Cerebellar cortex (tissue), 1 donor: ENCODE measurements at regions not wholly inside any gene's neighbourhood (a gene's known extent, or its start where the extent isn't known, plus 50 kb on each side); places are given as distances from the start of the nearest gene placed in this dataset.
"Not testable (repeated sequence)": the region's sequence is repeated elsewhere in the genome, so short reads cannot be mapped to it uniquely, and the experiment has no call there.

Experiments used
- DNase-seq: peaks from one replicate; pipeline ENCODE4 v3.0.0-alpha.2; 2015; ENCODE audit warnings: low spot score

DNA sequence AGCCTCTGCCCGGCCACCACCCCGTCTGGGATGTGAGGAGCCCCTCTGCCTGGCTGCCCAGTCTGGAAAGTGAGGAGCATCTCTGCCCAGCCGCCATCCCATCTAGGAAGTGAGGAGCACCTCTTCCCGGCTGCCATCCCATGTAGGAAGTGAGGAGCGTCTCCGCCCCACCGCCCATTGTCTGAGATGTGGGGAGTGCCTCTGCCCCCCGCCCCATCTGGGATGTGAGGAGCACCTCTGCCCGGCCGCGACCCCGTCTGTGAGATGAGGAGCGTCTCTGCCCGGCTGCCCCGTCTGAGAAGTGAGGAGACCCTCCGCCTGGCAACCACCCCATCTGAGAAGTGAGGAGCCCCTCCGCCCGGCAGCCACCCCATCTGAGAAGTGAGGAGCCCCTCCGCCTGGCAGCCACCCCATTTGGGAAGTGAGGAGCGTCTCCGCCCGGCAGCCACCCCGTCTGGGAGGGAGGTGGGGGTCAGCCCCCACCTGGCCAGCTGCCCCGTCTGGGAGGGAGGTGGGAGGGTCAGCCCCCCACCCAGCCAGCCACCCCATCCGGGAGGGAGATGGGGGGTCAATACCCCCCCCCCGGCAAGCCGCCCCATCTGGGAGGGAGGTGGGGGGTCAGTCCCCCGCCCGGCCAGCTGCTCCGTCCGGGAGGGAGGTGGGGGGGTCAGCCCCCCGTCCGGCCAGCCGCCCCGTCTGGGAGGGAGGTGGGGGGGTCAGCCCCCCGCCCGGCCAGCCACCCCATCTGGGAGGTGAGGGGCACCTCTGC, 195.8 kb upstream of the SYNCRIP start:
- not testable (repeated sequence) for DNase-seq

DNA sequence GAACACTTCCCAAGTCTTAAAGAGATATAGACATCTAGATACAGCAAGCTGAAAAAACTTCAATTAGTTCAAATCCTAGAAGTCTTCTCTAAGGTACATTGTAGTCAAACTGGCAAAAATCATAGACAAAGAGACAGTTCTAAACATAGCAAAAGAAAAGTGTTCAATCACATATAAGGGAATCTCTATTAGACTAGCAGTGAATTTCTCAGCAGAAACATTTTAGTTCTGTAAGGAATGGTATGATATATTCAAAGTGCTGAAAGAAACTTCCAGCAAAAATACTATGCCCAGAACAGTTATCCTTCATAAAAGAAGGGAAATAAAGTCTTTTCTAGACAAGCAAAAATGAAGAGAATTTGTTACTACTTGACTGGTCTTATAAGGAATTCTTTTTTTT, 186.3 kb upstream of the SYNCRIP start:
- DNase-seq, result no peak

DNA sequence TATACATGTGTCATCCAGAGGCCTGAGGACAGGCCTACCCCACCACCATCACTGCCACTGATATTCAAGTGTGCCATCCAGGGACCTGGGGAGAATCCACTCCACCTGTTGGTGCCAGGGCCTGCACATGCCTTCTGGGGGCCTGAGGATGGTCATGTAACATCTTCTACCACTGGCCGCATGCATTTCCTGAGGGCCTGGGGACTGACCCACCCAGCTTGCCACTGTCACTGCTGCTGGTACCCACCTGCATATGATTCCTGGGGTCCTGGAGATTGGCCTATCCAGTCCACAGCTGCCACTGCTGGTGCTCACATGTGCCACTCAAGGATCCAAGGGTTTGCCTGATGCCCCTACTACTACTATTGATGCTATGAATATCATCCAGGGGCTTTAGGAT, 184.3 kb upstream of the SYNCRIP start:
- DNase-seq, result no peak

DNA sequence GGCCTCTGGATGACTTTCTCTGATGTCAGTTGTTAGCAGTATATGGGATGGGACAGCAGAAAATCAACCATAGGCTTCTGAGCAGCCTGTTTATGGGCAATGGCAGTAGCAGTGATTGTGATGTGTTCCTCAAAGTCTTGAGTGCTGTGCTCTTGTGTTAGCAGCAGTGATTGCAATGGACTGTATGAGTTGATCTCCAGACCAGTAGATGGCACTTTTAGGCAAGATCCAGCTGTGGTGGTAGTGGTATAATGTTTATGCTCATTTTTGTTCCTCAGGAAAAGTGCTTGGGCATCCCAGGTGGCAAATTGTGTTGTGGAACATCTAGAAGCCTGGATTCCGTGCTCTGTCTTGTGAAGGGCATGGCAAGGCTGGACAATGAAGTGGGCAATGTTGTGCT, 181.6 kb upstream of the SYNCRIP start:
- DNase-seq, result no peak

DNA sequence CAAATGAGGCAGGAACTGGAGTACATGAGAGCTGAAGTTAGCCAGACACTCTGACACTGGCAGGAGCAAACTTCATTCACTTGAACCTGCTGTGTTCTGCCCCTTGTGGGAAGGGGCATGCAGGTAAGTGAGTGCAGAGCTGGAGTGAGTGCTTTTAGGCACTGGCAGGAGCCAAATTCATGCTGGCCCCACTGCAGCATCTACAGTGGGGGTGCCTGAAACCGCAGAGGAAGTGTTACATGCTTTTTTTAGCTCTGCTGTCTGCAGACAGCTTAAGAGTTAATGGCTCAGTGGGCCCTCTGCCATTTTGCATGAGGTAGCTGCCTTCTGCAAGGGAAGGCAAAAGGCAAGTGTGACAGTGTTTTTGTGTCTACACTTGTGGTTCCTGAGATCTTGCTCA, 167.9 kb upstream of the SYNCRIP start:
- DNase-seq, result no peak

DNA sequence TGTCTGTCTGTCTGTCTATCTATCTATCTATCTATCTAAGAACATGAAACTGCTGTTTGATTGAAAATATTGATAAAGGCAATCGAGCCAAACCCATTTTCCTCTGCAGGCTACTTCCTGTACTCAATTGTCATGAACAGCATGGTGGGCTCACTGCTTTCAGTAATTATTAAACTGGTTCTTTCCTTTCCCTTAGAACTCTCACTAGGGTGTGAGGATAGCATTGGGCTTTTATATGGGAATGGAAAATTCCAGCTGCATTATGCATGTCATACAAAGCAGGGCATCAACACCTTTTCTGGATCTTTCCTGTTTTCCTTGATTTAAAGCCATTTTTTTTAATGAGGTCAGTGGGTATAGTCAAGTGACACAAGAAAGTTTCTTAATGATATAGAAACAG, 161.0 kb upstream of the SYNCRIP start:
- DNase-seq, result no peak

DNA sequence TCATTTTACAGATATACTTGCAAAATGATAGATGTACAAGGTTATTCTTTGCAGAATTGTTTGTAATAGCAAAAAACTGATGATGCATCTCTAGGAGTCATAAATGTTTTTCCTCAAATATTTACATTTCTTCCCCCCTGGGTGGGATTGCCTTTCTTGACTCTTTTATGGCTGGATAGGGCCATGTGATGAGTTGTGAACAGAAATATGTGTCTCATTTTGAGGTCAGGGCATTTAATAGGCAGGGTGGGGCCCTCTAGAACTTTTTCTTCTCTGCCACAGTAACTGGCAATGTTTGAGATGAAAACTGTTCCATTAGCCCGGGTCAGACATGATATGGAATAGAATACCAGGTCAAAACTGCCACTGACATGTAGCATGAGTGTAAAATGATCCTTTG, 159.5 kb upstream of the SYNCRIP start:
- no peak for DNase-seq

DNA sequence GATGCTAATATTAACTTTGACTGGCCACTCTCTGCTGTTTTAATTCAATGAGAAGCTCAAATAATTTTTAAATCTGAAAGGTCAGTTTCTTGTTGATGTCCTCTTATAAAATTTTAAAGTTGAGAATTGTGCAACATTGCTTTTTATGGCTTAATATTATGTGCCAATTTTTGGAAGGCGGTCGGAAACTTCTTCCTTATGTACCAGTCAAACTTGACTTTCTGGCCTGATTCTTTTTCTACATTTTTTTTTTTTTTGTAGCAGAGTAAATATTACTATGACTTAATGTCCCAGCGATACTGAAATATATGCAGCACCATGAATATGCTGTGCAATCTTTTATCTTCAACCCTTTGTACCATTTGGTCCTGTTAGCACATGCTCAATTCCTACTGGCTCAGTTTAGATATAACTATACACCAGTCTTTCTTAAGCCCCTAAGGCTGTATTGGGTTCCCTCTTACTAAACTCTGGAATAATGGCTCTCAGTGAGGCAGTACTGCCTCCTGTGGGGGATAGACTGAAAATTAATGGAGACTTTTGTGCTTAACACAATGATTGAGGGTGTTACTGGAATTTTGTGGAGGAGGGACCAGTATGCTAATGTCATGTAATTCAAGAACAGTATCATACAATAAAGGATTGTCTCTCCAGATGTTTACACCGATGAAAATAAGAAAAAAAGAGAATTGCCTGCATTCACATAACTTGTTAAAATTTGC, 156.4 kb upstream of the SYNCRIP start:
- peak; percentile 3 for DNase-seq

DNA sequence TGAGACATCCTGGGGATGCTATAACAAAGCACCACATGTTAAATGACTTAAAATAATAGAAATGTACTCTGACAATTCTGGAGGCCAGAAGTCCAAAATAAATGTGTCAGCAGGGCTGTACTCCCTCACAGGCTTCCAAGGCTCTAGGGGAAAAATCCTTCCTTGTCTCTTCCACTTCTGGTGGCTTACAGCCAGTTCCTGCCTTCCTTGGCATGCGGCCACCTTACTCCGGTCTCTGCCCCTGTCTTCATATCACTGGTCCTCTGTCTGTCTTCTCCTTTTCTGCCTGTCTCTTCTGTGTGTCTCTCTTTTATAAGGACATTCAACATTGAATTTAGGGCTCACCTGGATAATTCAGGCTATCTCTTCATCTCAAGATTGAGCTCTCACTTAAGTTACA, 155.3 kb upstream of the SYNCRIP start:
- DNase-seq, result peak; percentile 5

DNA sequence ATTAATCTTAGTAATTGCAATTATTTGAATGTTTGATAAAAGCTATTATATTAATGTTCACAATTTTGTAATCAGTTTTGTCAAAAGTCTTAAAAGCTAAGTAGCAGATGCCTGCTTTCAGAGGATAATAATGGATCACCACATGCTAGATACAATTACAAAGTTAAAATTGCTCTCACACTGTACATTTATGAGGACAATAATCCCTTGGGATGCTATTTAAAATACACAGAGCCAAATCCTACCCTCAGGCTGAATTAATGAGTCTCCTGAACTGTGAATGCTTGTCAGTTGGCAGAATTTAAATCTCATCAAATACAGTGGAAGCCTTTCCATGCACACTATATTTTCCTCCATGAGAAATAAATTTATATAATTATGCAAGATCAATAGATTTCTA, 153.3 kb upstream of the SYNCRIP start:
- no peak for DNase-seq

DNA sequence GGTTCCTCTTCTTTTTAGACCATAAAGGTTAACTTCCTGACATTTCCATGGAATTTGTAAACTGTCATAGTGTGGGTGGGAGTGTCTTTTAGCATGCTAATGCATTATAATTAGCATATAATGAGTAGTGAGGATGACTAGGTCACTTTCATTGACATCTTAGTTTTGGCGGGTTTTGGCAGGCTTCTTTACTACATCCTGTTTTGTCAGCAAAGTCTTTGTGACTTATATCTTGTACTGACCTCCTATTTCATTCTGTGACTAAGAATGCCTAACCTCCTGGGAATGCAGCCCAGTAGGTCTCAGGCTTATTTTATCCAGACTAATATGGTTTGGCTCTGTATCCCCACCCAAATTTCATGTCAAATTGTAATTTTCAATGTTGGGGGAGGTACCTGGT, 149.6 kb upstream of the SYNCRIP start:
- no peak for DNase-seq

DNA sequence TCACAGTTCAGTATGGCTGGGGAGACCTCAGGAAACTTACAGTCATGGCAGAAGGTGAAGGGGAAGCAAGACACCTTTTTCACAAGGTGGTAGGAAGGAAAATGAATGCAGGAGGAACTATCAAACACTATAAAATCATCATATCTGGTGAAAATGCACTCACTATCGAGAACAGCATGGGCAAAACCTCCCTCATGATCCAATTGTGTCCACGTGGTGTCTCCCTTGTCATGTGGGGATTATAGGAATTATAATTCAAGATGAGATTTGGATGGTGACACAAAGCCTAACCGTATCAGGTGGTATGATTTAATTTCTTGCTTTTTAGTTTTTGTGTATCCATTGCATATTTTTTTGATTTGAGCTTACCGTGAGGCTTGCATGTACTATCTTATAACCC, 133.2 kb upstream of the SYNCRIP start:
- no peak for DNase-seq

DNA sequence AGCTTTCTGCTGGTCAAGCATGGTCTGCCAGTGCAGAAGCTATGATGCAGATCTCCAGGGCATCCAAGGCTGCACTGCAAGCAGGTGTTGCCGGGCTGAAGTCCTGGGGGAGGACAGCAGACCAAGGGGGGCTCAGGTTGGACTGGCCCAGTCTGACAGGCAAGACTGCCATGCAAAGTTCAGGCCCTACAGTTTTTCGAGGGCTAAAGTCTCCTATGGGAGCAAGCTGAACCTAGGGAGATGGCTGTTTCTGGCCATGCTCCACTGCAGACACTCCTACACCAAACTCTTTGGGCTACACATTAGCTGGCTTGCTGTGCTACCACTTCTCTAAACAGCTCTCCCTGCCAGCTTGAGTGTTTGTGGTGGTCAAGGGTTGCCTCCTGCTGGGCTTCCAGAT, 130.0 kb upstream of the SYNCRIP start:
- no peak for DNase-seq

DNA sequence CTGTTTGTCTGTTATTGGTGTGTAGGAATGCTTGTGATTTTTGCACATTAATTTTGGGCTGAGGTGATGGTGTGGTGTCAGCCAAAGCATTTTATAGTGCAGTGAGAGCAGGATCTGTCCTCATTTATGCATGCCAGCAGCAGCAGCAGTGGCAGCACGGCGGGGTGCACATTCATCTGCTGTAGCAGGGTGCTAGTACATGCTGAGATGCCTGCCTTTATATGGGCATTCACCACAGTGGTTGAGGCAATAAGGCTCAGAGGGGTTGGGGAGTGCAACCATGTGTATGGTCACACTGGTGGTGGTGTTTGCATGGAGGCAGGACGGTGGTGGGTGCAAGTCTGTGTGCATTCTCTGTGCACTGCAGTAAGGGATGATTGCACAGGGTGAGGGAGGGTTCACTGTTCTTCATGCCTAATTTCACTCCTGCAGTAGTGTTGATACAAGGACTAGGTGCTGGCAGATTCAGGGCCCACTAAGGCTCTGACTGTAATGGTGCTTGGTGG, 129.3 kb upstream of the SYNCRIP start:
- DNase-seq, result no peak

DNA sequence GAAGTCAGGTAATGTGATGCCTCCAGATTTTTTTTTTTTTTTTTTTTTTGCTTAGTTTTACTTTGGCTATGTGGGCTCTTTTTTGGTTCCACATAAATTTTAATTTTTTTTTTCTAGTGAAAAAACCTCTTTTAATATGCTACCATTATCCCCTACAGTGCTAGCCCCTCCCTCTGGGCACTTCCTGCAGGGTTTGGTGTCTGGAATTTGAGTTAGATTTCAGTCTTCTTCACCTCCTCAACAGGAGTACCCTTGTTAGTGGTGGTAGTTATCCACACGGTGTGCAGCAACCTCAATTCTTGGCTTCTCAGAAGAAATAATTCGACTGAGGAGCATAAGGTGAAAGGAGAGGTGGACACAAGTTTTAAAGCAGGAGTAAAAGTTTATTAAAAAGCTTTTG, 128.8 kb upstream of the SYNCRIP start:
- DNase-seq, result no peak

DNA sequence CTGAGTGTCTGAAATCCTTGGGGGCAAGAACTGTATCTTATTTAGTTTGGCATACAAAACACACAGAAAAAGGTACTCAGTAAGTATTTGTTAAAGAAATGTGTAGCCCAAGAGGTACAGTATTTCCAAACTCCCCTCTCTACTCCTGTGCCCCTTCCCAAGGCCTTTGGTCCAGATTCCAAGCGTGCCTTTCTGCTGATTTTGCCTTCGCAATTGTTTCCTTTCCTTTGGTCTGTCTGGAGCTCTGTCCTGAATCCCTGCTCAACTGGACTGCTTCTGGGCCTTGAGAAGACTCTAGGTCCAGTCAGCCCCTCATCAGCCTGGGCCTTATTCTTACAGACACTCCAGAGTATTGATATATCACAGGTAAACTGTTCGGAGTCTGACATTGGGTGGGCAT, 122.2 kb upstream of the SYNCRIP start:
- DNase-seq, result no peak

DNA sequence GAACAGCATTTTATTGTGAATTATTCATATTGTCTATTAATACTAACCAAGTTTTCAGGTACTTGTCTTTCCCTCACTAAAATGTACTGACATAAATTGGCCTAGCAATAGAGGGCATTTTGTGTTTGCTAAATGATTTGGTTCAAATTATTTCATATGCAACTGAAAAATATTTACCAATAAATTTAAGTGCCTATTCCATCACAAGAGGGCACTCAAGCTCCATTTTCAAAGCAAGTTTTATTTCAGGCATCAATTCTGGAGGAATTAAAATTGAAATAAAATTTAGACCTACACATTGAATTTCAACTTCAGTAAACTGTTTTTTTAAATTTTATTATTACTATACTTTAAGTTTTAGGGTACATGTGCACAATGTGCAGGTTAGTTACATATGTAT, 114.3 kb upstream of the SYNCRIP start:
- peak; percentile 54 for DNase-seq

DNA sequence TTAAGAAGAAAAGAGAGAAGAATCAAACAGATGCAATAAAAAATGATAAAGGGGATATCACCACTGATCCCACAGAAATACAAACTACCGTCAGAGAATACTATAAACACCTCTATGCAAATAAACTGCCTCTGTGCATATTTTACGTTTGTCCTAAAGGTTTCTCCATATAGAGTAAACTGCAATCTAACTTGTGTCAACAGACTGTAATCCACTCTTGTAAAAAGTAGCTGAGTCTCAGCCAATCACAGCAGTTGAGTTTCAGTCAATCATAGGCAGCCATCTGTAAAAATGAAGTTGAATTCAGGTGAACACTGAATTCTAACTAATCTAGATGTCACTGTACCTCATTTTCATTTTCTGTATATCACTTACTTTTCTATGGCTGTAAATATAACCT, 112.2 kb upstream of the SYNCRIP start:
- no peak for DNase-seq

DNA sequence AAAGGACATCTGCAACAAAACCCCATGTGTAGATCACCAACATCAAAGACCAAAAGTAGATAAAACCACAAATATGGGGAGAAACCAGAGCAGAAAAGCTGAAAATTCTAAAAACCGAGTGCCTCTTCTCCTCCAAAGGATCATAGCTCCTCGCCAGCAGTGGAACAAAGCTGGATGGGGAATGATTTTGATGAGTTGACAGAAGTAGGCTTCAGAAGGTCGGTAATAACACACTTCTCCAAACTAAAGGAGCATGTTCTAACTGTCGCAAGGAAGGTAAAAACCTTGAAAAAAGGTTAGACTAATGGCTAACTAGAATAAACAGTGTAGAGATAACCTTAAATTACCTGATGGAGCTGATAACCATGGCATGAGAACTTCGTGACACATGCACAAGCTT, 109.9 kb upstream of the SYNCRIP start:
- DNase-seq, result no peak

DNA sequence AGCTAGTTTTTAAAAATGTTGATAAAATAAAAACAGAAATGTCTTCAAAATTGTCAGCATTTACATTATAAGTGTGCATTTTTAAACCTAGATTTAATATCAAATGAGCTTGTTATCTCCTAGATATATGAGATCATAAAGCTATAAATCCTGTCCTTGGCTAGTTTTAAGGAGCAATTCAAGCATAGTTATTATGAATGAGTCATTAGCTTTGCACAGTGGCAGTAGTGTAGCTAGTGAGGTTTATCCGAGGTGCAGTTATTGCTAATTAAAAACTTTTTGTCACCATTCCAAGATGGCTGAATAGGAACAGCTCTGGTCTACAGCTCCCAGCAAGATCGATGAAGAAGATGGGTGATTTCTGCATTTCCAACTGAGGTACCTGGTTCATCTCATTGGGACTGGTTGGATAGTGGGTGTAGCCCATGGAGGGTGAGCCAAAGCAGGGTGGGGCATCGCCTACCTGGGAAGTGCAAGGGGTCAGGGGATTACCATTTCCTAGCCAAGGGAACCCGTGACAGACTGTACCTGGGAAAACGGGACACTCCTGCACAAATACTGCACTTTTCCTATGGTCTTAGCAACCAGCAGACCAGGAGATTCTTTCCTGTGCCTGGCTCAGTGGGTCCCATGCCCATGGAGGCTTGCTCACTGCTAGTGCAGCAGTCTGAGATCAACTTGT, 108.8 kb upstream of the SYNCRIP start:
- no peak for DNase-seq

DNA sequence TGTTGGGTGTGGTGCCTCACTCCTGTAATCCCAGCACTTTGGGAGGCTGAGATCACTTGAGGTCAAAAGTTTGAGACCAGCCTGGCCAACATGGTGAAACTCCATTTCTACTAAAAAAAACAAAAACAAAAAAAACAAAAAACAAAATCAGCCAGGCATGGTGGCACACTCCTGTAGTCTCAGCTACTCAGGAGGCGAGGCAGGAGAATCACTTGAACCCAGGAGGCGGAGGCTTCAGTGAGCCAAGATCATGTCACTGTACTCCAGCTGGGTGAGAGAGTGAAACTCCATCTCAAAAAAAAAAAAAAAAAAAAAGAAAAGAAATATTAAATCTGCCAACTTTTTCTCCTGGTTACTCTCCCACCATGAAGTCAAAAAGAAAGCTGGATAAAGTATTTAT, 107.5 kb upstream of the SYNCRIP start:
- not testable (repeated sequence) for DNase-seq

DNA sequence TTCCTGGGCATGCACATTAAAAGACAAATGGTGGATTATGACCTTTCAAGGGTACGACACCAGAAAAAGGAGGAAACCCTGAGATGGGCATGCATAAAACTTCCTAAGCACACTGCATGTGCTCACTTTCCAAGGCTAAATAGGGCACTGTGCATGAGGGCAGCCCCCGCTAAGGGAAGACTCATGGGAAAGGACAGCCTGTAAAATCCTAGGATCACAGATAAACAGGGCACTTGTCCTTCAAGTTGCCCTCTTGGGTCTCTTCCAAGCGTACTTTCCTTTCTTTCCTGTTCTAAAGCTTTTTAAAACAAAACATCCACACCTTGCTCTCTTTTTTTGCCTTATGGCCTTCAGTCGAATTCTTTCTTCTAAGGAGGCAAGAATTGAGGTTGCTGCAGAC, 106.5 kb upstream of the SYNCRIP start:
- DNase-seq, result no peak

DNA sequence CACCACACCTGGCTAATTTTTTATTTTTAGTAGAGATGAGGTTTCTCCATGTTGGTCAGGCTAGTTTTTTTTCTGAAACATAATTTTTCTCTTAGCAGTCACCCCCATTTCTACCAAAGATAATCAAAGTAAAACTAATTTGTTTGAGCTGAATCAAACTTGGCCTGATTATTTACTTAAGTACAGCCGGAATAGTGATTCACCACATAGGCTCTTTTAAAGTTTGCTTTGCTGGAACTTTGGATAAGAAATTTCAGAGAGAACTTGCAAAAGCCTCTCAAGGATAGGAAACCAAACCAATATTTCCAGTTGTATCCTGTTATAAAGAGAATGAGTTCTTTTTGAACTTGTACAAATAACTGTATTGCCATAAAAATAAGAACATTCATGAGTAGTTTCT, 105.0 kb upstream of the SYNCRIP start:
- no peak for DNase-seq
